ENCODE measurements at regions not wholly inside any gene's neighbourhood (a gene's known extent, or its start where the extent isn't known, plus 50 kb on each side); places are given as distances from the start of the nearest gene placed in this dataset.
A peak's percentile ranks its signal among the peaks of the same experiment; 100 is the strongest.

DNA sequence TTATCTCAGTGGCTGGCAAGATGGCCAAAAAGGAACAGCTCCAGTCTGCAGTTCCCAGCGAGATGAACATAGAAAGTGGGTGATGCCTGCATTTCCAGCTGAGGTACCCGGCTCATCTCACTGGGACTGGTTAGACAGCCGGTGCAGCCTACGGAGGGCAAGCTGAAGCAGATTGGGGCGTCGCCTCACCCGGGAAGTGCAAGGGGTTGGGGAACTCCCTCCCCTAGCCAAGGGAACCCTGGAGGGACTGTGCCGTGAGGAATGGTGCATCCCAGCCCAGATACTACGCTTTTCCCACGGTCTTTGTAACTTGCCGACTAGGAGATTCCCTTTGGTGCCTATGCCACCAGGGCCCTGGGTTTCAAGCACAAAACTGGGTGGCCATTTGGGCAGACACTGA lies 324.7 kb downstream of the GJA1 start:
- Mint-ChIP-seq H3K27me3 (ENCODE audit: low read depth) (no peaks in the 10 kb centered on the region), H3K9me3 (ENCODE audit: low read depth) (peaks cover 10% of the 10 kb centered on the region), H3K4me3 (ENCODE audit: unreplicated experiment) (no peak overlapping the region), H3K27ac (ENCODE audit: unreplicated experiment) (no peak overlapping the region), H3K36me3 (ENCODE audit: low read depth) (peaks cover 7% of the 10 kb centered on the region), H3K4me1 (ENCODE audit: low read depth) (peaks cover 9% of the 10 kb centered on the region)
- DNase-seq (ENCODE audit: low spot score): no peak
- TF ChIP-seq, protein P1, sequence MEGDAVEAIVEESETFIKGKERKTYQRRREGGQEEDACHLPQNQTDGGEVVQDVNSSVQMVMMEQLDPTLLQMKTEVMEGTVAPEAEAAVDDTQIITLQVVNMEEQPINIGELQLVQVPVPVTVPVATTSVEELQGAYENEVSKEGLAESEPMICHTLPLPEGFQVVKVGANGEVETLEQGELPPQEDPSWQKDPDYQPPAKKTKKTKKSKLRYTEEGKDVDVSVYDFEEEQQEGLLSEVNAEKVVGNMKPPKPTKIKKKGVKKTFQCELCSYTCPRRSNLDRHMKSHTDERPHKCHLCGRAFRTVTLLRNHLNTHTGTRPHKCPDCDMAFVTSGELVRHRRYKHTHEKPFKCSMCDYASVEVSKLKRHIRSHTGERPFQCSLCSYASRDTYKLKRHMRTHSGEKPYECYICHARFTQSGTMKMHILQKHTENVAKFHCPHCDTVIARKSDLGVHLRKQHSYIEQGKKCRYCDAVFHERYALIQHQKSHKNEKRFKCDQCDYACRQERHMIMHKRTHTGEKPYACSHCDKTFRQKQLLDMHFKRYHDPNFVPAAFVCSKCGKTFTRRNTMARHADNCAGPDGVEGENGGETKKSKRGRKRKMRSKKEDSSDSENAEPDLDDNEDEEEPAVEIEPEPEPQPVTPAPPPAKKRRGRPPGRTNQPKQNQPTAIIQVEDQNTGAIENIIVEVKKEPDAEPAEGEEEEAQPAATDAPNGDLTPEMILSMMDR (IDR thresholded peaks at IDR 0.05): no peak

GRCh38 chr6:121760745-121761144 lies 325.3 kb downstream of the GJA1 start:
- TF ChIP-seq, protein P1 (IDR thresholded peaks at IDR 0.05): no peak
- Mint-ChIP-seq H3K27me3 (ENCODE audit: low read depth) (no peaks in the 10 kb centered on the region), H3K36me3 (ENCODE audit: low read depth) (peaks cover 7% of the 10 kb centered on the region), H3K4me1 (ENCODE audit: low read depth) (peaks cover 11% of the 10 kb centered on the region), H3K9me3 (ENCODE audit: low read depth) (peaks cover 10% of the 10 kb centered on the region), H3K27ac (ENCODE audit: unreplicated experiment) (no peak overlapping the region), H3K4me3 (ENCODE audit: unreplicated experiment) (no peak overlapping the region)
- DNase-seq (ENCODE audit: low spot score): no peak

DNA sequence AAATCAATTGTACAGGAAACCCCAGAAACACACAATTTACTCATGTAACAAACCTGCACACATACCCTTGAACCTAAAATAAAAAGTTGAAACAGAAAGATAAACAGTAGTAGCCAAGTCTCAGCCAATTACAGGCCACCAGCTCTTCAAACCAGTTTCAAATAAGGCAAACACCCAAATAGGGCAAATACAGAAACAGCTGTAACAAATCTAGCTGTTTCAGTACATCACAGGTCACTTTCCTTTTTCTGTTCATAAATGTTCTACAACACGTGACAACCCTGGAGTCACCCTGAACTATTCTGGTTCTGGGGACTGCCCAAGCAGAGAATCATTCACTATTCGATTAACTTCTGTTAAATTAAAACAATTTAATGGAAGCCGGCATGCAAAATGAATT lies 329.0 kb downstream of the GJA1 start:
- Mint-ChIP-seq H3K4me1 (ENCODE audit: low read depth) (peaks cover 14% of the 10 kb centered on the region), H3K9me3 (ENCODE audit: low read depth) (peaks cover 10% of the 10 kb centered on the region), H3K27ac (ENCODE audit: unreplicated experiment) (no peak overlapping the region), H3K4me3 (ENCODE audit: unreplicated experiment) (no peak overlapping the region), H3K27me3 (ENCODE audit: low read depth) (no peaks in the 10 kb centered on the region), H3K36me3 (ENCODE audit: low read depth) (peaks cover 7% of the 10 kb centered on the region)
- TF ChIP-seq, protein P1 (IDR thresholded peaks at IDR 0.05): no peak
- DNase-seq (ENCODE audit: low spot score): no peak

GRCh38 chr6:121765060-121765459 lies 329.6 kb downstream of the GJA1 start:
- Mint-ChIP-seq H3K27me3 (ENCODE audit: low read depth) (no peaks in the 10 kb centered on the region), H3K4me1 (ENCODE audit: low read depth) (peaks cover 14% of the 10 kb centered on the region), H3K27ac (ENCODE audit: unreplicated experiment) (peak overlapping the region; percentile 14), H3K9me3 (ENCODE audit: low read depth) (peaks cover 10% of the 10 kb centered on the region), H3K36me3 (ENCODE audit: low read depth) (peaks cover 7% of the 10 kb centered on the region), H3K4me3 (ENCODE audit: unreplicated experiment) (no peak overlapping the region)
- no peak for DNase-seq (ENCODE audit: low spot score)
- TF ChIP-seq, protein P1 (IDR thresholded peaks at IDR 0.05): no peak

DNA sequence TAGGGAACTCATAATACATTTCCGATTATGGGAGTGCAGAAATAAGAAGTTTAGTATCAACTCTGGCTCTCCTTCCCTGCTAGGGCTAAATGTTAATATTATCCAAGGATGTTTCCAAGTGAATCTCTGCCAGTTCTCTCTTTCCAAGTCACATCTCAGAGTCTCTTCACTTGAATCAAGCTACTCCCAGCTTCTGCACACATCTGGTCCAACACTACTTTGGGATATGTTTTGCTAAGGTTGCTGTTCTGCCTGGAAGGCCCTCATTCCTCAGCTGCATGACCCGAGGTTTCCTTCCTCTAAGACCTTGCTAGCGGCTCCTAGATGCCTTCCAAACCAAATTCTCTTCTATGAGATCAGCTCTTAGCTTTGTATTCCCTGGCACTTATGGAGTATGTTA lies 331.8 kb downstream of the GJA1 start:
- Mint-ChIP-seq H3K4me3 (ENCODE audit: unreplicated experiment) (no peak overlapping the region), H3K27ac (ENCODE audit: unreplicated experiment) (no peak overlapping the region), H3K4me1 (ENCODE audit: low read depth) (peaks cover 14% of the 10 kb centered on the region), H3K36me3 (ENCODE audit: low read depth) (no peaks in the 10 kb centered on the region), H3K9me3 (ENCODE audit: low read depth) (peaks cover 3% of the 10 kb centered on the region), H3K27me3 (ENCODE audit: low read depth) (no peaks in the 10 kb centered on the region)
- no peak for DNase-seq (ENCODE audit: low spot score)
- TF ChIP-seq, protein P1 (IDR thresholded peaks at IDR 0.05): no peak

All from chondrocyte (in vitro differentiated cells).